NCI-H1105 treated with DMSO at 0.1 percent for 48 hours (cell line): ENCODE measurements at regions not wholly inside any gene's neighbourhood (a gene's known extent, or its start where the extent isn't known, plus 50 kb on each side); places are given as distances from the start of the nearest gene placed in this dataset.
A peak's percentile ranks its signal among the peaks of the same experiment; 100 is the strongest.

Source experiments
- DNase-seq: peaks from one replicate; lab custom pipeline; 2025; lab: John Stamatoyannopoulos, UW

GRCh38 chr20:48358176-48359054, 469.4 kb downstream of the PREX1 start:
- DNase-seq = no peak

- no peak for DNase-seq
Observed at GRCh38 chr20:48357714-48358113, 470.1 kb downstream of the PREX1 start.

- no peak for DNase-seq
Observed at GRCh38 chr20:48354903-48355302, 472.9 kb downstream of the PREX1 start.

- DNase-seq = no peak
Observed at GRCh38 chr20:48354320-48354876, 473.4 kb downstream of the PREX1 start.

- no peak for DNase-seq
Observed at GRCh38 chr20:48352628-48353027, 475.2 kb downstream of the PREX1 start.

- no peak for DNase-seq
Observed at GRCh38 chr20:48352042-48352441, 475.8 kb downstream of the PREX1 start.

GRCh38 chr20:48350313-48350988, 477.3 kb downstream of the PREX1 start:
- DNase-seq = peak; percentile 26

GRCh38 chr20:48349656-48350055, 478.1 kb downstream of the PREX1 start:
- no peak for DNase-seq

- no peak for DNase-seq
Observed at GRCh38 chr20:48348022-48348421, 479.8 kb downstream of the PREX1 start.

- no peak for DNase-seq
Observed at GRCh38 chr20:48342822-48343513, 484.8 kb downstream of the PREX1 start.

- DNase-seq = no peak
Observed at GRCh38 chr20:48340883-48341281, 486.9 kb downstream of the PREX1 start.

- no peak for DNase-seq
Observed at GRCh38 chr20:48339986-48340882, 487.6 kb downstream of the PREX1 start.

- no peak for DNase-seq
Observed at GRCh38 chr20:48339190-48339985, 488.4 kb downstream of the PREX1 start.

GRCh38 chr20:48338717-48339116, 489.1 kb downstream of the PREX1 start:
- no peak for DNase-seq

GRCh38 chr20:48336597-48336996, 491.2 kb downstream of the PREX1 start:
- no peak for DNase-seq

- DNase-seq = no peak
Observed at GRCh38 chr20:48335308-48336050, 492.3 kb downstream of the PREX1 start.

GRCh38 chr20:48333707-48334106, 494.1 kb downstream of the PREX1 start:
- no peak for DNase-seq

- no peak for DNase-seq
Observed at GRCh38 chr20:48332555-48332954, 495.2 kb downstream of the PREX1 start.

GRCh38 chr20:48331518-48332286, 496.1 kb downstream of the PREX1 start:
- no peak for DNase-seq
